ENCODE measurements at regions not wholly inside any gene's neighbourhood (a gene's known extent, or its start where the extent isn't known, plus 50 kb on each side); places are given as distances from the start of the nearest gene placed in this dataset.
"Not testable (repeated sequence)": the region's sequence is repeated elsewhere in the genome, so short reads cannot be mapped to it uniquely, and the experiment has no call there.

DNA sequence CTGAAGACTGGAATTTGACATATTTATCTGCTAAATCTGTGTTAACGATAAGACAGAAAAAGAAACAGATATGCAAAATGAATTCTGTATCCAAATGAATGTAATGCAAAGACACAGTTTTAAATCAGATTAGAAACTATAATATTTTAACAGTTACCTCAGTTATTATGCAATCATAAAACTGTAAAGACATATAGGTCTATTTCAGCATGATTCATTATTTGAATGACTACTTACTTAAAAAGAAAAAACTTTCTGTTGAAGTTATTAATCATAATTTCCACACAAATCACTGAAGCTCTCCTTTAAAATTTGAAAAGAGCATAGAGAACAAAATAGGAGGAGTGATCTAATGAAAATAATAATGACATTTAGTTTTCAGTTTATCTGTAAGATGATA lies 742.6 kb downstream of the FSCB start:
- DNase-seq (ENCODE audit: low read depth in 2 of 2) = no peak
- no peak overlapping the region for H3K4me3 ChIP-seq (replicated peaks in 1 of 2; ENCODE audit: low read depth in 2 of 2, low read length in 2 of 2)
- TF ChIP-seq, protein P1, sequence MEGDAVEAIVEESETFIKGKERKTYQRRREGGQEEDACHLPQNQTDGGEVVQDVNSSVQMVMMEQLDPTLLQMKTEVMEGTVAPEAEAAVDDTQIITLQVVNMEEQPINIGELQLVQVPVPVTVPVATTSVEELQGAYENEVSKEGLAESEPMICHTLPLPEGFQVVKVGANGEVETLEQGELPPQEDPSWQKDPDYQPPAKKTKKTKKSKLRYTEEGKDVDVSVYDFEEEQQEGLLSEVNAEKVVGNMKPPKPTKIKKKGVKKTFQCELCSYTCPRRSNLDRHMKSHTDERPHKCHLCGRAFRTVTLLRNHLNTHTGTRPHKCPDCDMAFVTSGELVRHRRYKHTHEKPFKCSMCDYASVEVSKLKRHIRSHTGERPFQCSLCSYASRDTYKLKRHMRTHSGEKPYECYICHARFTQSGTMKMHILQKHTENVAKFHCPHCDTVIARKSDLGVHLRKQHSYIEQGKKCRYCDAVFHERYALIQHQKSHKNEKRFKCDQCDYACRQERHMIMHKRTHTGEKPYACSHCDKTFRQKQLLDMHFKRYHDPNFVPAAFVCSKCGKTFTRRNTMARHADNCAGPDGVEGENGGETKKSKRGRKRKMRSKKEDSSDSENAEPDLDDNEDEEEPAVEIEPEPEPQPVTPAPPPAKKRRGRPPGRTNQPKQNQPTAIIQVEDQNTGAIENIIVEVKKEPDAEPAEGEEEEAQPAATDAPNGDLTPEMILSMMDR (IDR thresholded peaks at IDR 0.05; ENCODE audit: low read depth, low read length) = no peak

DNA sequence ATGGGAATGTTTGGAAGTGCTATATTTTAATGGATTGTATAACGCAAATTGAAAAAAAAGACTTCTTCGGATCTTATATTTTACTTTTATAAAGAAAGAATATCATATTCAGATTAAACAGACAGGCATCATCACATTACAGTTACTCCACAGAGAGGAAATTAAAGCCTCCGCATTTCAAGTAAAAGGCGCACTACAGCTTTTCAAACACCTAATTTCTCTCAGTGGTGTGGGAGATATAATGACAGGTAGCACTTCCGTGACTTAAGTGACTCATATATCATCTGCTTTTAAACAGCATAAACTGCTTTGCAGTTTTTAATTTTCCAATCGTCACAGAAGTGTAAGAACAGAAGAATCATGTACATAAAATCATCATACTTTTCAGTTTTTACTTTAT lies 751.4 kb downstream of the FSCB start:
- TF ChIP-seq, protein P1 (IDR thresholded peaks at IDR 0.05; ENCODE audit: low read depth, low read length) = no peak
- H3K4me3 ChIP-seq (replicated peaks in 1 of 2; ENCODE audit: low read depth in 2 of 2, low read length in 2 of 2) = no peak overlapping the region
- DNase-seq (ENCODE audit: low read depth in 2 of 2) = no peak

DNA sequence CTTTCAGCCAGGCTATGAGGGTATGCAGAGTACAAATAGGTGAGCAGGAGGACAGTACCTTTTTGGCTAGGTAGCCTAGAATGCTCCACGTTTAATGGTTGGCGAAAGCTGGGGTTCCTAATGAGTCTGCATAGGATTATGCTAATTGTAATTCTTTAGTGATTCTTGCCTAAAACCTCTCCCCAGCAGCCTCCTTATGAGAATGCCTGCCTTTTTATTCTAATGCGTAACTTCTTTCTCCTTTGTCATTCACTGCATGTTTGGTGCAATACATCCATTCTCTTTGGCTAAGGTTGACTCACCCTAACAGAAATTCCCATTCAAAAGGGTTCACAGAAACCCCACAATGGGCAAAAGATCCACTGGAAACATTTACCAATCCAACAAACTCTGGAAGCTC lies 752.2 kb downstream of the FSCB start:
- no peak for DNase-seq (ENCODE audit: low read depth in 2 of 2)
- no peak overlapping the region for H3K4me3 ChIP-seq (replicated peaks in 1 of 2; ENCODE audit: low read depth in 2 of 2, low read length in 2 of 2)
- TF ChIP-seq, protein P1 (IDR thresholded peaks at IDR 0.05; ENCODE audit: low read depth, low read length) = no peak

DNA sequence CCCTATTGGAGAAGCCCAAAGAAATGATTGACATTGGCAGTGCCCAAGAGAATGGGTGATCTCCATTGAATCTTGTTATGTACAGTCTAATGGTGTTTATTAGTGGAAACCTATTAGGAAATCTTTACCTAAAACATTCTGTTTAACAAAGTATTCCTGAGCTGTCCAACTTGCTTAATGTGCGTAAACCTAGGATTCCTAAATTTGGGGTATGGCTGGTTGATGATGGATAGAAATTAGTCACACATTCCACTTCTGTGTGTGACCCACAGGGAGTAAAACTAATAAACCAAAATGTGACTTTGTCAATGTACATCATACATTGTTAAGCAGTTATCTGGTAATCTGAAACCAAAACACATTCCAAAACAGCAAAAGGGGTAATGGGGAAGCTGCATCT lies 761.3 kb downstream of the FSCB start:
- no peak overlapping the region for H3K4me3 ChIP-seq (replicated peaks in 1 of 2; ENCODE audit: low read depth in 2 of 2, low read length in 2 of 2)
- TF ChIP-seq, protein P1 (IDR thresholded peaks at IDR 0.05; ENCODE audit: low read depth, low read length) = no peak
- no peak for DNase-seq (ENCODE audit: low read depth in 2 of 2)

DNA sequence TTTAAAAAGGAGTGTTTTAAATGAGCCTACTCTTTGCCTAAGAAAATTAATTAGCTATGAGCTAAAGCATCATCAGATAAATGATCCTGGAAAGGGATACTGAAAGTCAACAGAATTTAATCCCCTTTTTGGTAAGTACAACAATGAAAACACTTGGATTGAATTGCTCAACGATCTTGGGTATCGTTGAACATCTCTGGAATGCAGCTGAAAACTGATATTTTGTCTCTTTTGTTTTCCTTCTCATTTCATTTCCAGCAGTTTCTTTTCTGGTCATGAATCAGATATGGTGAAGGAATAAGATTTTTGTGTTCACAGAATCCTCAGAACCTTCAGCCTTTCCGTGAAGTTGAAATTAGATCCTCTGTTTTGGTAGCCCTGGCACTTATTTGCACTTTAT lies 771.2 kb downstream of the FSCB start:
- no peak overlapping the region for H3K4me3 ChIP-seq (replicated peaks in 1 of 2; ENCODE audit: low read depth in 2 of 2, low read length in 2 of 2)
- no peak for DNase-seq (ENCODE audit: low read depth in 2 of 2)

DNA sequence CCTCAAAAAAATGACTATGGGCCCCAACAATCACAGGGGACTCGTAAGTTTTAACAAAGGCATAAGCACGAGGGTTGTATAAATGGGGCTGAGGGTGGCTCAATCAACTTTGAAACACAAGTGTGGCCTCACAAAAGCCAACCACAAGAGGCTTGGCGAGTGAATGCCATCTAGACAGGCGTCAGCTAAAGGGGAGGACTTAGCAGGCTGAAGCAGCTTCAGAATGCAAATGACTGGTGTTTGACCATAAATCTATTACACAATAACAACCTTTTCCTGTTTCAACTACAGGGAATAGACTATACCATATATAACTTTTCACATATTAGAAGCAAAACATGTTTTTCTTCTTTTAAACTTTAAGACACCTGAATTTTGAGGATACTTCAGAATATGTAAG lies 777.9 kb downstream of the FSCB start:
- H3K4me3 ChIP-seq (replicated peaks in 1 of 2; ENCODE audit: low read depth in 2 of 2, low read length in 2 of 2) = no peak overlapping the region
- DNase-seq (ENCODE audit: low read depth in 2 of 2) = no peak
- TF ChIP-seq, protein P1 (IDR thresholded peaks at IDR 0.05; ENCODE audit: low read depth, low read length) = no peak

More for the DNA sequence above, 771.2 kb downstream of the FSCB start:
- TF ChIP-seq, protein P1 (IDR thresholded peaks at IDR 0.05; ENCODE audit: low read depth, low read length) = no peak

DNA sequence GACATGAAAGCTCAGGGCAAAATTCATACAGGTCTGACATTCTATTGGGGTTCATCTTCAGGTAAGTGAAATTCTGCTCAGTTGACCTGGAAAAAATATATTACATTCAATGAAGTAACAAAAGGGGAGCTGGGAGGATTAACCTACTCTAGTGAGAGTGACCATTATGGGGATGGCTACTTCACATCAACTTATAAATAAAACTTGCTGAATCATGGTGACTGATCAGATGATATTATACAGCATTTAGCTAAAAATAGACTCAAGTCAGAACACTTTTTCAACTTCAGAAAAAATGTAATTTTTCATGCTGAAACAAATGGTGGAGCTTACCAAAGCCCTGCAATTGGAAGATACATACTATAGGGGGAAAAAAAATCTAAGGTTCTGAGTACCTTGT lies 800.2 kb downstream of the FSCB start:
- peak; percentile 27 to 29 for DNase-seq (ENCODE audit: low read depth in 2 of 2)
- TF ChIP-seq, protein P1 (IDR thresholded peaks at IDR 0.05; ENCODE audit: low read depth, low read length) = no peak
- H3K4me3 ChIP-seq (replicated peaks in 1 of 2; ENCODE audit: low read depth in 2 of 2, low read length in 2 of 2) = no peak overlapping the region

DNA sequence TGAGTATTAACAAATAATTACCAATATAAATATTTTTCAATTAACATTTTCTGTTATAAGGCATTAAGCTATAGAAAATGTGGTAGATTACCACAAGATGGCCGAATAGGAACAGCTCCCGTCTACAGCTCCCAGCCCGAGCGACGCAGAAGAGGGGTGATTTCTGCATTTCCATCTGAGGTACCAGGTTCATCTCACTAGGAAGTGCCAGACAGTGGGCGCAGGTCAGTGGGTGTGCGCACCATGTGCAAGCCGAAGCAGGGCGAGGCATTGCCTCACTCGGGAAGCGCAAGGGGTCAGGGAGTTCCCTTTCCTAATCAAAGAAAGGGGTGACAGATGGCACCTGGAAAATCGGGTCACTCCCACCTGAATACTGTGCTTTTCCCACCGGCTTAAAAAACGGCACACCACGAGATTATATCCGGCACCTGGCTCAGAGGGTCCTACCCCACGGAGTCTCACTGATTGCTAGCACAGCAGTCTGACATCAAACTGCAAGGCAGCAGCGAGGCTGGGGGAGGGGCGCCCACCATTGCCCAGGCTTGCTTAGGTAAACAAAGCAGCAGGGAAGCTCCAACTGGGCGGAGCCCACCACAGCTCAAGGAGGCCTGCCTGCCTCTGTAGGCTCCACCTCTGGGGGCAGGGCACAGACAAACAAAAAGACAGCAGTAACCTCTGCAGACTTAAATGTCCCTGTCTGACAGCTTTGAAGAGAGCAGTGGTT lies 808.4 kb downstream of the FSCB start:
- not testable (repeated sequence) for H3K4me3 ChIP-seq (replicated peaks in 1 of 2; ENCODE audit: low read depth in 2 of 2, low read length in 2 of 2); DNase-seq (ENCODE audit: low read depth in 2 of 2)
